Glutamatergic neuron (in vitro differentiated cells): ENCODE measurements at regions not wholly inside any gene's neighbourhood (a gene's known extent, or its start where the extent isn't known, plus 50 kb on each side); places are given as distances from the start of the nearest gene placed in this dataset.

Source experiments
- DNase-seq: peaks from one replicate; pipeline ENCODE4 v3.0.0; 2022
- H3K27ac Mint-ChIP-seq: one replicate; pipeline ENCODE4 v1.8.0; 2020; ENCODE audit warnings: mild to moderate bottlenecking, mixed read lengths, inconsistent platforms; ENCODE audit not compliant: unreplicated experiment
- H3K27me3 Mint-ChIP-seq: one replicate; pipeline ENCODE4 v1.8.0; 2020; ENCODE audit warnings: mild to moderate bottlenecking, moderate library complexity, mixed read lengths, inconsistent platforms; ENCODE audit not compliant: unreplicated experiment
- H3K36me3 Mint-ChIP-seq: one replicate; pipeline ENCODE4 v1.8.0; 2020; ENCODE audit warnings: mild to moderate bottlenecking, mixed read lengths, inconsistent platforms; ENCODE audit not compliant: unreplicated experiment
- H3K4me1 Mint-ChIP-seq: one replicate; pipeline ENCODE4 v1.8.0; 2020; ENCODE audit warnings: mild to moderate bottlenecking, low read depth, mixed read lengths, inconsistent platforms; ENCODE audit not compliant: unreplicated experiment
- H3K4me3 Mint-ChIP-seq: one replicate; pipeline ENCODE4 v1.8.0; 2020; ENCODE audit warnings: mild to moderate bottlenecking, mixed read lengths, inconsistent platforms; ENCODE audit not compliant: unreplicated experiment
- H3K9me3 Mint-ChIP-seq: one replicate; pipeline ENCODE4 v1.8.0; 2020; ENCODE audit warnings: mild to moderate bottlenecking, moderate library complexity, mixed read lengths, inconsistent platforms; ENCODE audit not compliant: unreplicated experiment
- CTCF ChIP-seq: fragments of 200-600 bp; sonication (generic); IDR thresholded peaks from one replicate; pipeline ENCODE4 v1.5.0; 2021; ENCODE audit not compliant: partially characterized antibody, unreplicated experiment

DNA sequence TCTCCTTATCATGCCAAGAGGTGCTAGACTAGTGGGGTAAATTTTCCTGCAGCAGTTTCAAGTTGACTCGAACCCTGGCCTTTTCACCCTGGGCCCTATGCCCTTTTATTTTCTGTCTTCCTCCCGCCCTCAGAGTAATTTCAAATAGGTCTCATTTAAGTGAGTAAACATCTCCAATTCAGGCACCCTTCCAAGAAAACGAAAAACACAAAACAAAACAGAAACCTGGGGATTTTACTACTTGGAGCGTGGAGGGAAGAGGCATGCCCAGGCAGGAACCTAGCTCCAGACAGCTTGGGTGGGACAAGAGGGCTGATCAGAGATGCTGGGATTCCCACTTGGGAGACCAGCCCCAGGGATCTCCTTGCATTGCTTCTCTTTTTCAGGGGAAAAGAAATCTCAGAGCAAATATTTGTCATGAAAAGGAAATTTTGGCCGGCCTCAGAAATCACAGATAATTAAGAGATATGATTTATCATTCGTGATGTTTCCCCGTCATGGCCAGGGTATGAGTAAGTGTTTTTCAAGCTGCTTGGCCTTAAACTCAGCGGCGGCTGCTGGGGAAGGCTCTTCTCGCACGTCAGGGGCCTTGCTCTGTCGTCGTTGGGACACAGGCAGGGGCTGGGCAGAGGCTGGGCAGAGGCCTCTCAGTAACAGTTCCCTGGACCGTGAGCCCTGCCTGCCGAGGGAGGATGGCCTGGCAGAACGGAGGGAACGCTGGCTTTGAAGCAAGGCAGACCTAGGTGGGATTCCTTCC is 248.6 kb upstream of the KLF4 start:
- peaks cover 2% of the 10 kb centered on the region for H3K27me3 Mint-ChIP-seq
- no peak for DNase-seq
- no peak overlapping the region for H3K27ac Mint-ChIP-seq
- no peaks in the 10 kb centered on the region for H3K9me3 Mint-ChIP-seq
- H3K36me3 Mint-ChIP-seq: no peaks in the 10 kb centered on the region
- no peak for TF ChIP-seq CTCF
- no peak overlapping the region for H3K4me3 Mint-ChIP-seq
- H3K4me1 Mint-ChIP-seq: no peaks in the 10 kb centered on the region

DNA sequence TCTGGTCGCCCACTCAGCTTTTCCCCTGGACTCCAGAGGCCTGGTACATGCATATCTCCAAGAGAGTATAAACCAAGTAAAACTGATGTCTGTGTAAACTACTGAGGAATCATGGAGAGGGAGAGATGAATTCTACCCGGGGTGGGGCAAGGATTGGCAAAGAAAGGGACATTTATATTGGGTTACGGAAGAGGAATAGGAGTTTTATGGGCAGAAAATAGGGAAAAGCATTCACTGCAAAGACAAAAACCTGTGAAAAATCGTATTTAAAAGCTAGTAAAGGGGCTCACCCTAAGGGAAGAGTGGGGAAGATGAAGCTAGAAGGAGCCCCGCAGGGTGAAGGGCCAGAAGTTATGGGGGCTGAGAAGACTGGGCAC is 248.0 kb upstream of the KLF4 start:
- Mint-ChIP-seq H3K9me3 (no peaks in the 10 kb centered on the region), H3K36me3 (no peaks in the 10 kb centered on the region), H3K4me1 (no peaks in the 10 kb centered on the region), H3K4me3 (no peak overlapping the region), H3K27ac (no peak overlapping the region), H3K27me3 (peaks cover 2% of the 10 kb centered on the region)
- no peak for DNase-seq
- TF ChIP-seq CTCF: no peak

- no peaks in the 10 kb centered on the region for H3K36me3 Mint-ChIP-seq
- H3K4me1 Mint-ChIP-seq: peaks cover 2% of the 10 kb centered on the region
- no peak for DNase-seq
- H3K27ac Mint-ChIP-seq: no peak overlapping the region
- H3K27me3 Mint-ChIP-seq: peaks cover 2% of the 10 kb centered on the region
- no peak overlapping the region for H3K4me3 Mint-ChIP-seq
- no peaks in the 10 kb centered on the region for H3K9me3 Mint-ChIP-seq
- TF ChIP-seq CTCF: no peak
These were observed 246.3 kb upstream of the KLF4 start for GRCh38 chr9:107735821-107736220.

- no peak overlapping the region for H3K27ac Mint-ChIP-seq
- H3K9me3 Mint-ChIP-seq: peaks cover 2% of the 10 kb centered on the region
- H3K4me1 Mint-ChIP-seq: peaks cover 5% of the 10 kb centered on the region
- no peak for DNase-seq
- TF ChIP-seq CTCF: no peak
- peaks cover 2% of the 10 kb centered on the region for H3K27me3 Mint-ChIP-seq
- no peaks in the 10 kb centered on the region for H3K36me3 Mint-ChIP-seq
- H3K4me3 Mint-ChIP-seq: no peak overlapping the region
These were observed 244.9 kb upstream of the KLF4 start for GRCh38 chr9:107734256-107735013.

- Mint-ChIP-seq H3K9me3 (peaks cover 4% of the 10 kb centered on the region), H3K4me1 (peaks cover 5% of the 10 kb centered on the region), H3K4me3 (no peak overlapping the region), H3K27me3 (peaks cover 2% of the 10 kb centered on the region), H3K27ac (no peak overlapping the region), H3K36me3 (no peaks in the 10 kb centered on the region)
- no peak for TF ChIP-seq CTCF
- DNase-seq: no peak
These were observed 243.9 kb upstream of the KLF4 start for GRCh38 chr9:107733523-107733894.
